ENCODE measurements at regions not wholly inside any gene's neighbourhood (a gene's known extent, or its start where the extent isn't known, plus 50 kb on each side); places are given as distances from the start of the nearest gene placed in this dataset.

GRCh38 chr14:84850595-84850994, 679.3 kb upstream of the FLRT2 start:
- no peak for TF ChIP-seq POLR2A (IDR thresholded peaks at IDR 0.05; ENCODE audit: low read length)
- TF ChIP-seq GATA1 (IDR thresholded peaks at IDR 0.05; ENCODE audit: low read depth, low read length): no peak

Data from erythroblast (primary cell).